ENCODE measurements at regions not wholly inside any gene's neighbourhood (a gene's known extent, or its start where the extent isn't known, plus 50 kb on each side); places are given as distances from the start of the nearest gene placed in this dataset.

- TF ChIP-seq CTCF (IDR thresholded peaks at IDR 0.05; ENCODE audit: low read length) (no peak), EZH2 (IDR thresholded peaks at IDR 0.05; ENCODE audit: borderline replicate concordance, low read length) (no peak)
Observed at GRCh38 chr21:38041493-38041892, 125.2 kb upstream of the KCNJ6 start.

All from OCI-LY1 (cell line).